WTC11 (cell line): ENCODE measurements at regions not wholly inside any gene's neighbourhood (a gene's known extent, or its start where the extent isn't known, plus 50 kb on each side); places are given as distances from the start of the nearest gene placed in this dataset.

Experiments
- ATAC-seq: fragments of 200-7000 bp; cut with Tn5 transposase; 2 replicates; pipeline ENCODE4 v1.10.0; 2021; ENCODE audit warnings: mild to moderate bottlenecking, moderate library complexity
- CTCF ChIA-PET: fragments of 300-600 bp; sonication (Branson Sonifier 250); formaldehyde crosslinking; loops from one replicate; lab custom pipeline; 2021; ENCODE audit warnings: antibody characterized with exemption; lab: Charles Lee
- POLR2A ChIA-PET: fragments of 350-600 bp; sonication (Branson Sonifier 250); formaldehyde crosslinking; loops from one replicate; lab custom pipeline; 2021; ENCODE audit warnings: antibody characterized with exemption; lab: Charles Lee
- DNase-seq: peaks from one replicate; pipeline ENCODE4 v3.0.0; 2021; ENCODE audit warnings: low spot score
- H3K27ac Mint-ChIP-seq: 2 replicates; pipeline ENCODE4 v1.8.0; 2021; ENCODE audit warnings: mixed read lengths
- H3K27me3 Mint-ChIP-seq: 2 replicates; pipeline ENCODE4 v1.8.0; 2021; ENCODE audit warnings: low read depth, mild to moderate bottlenecking, moderate library complexity, mixed read lengths
- H3K36me3 Mint-ChIP-seq: 2 replicates; pipeline ENCODE4 v1.8.0; 2021; ENCODE audit warnings: mixed read lengths
- H3K4me1 Mint-ChIP-seq: 2 replicates; pipeline ENCODE4 v1.8.0; 2022; ENCODE audit warnings: mixed read lengths
- H3K4me3 Mint-ChIP-seq: 2 replicates; pipeline ENCODE4 v1.8.0; 2021; ENCODE audit warnings: mild to moderate bottlenecking, moderate library complexity, mixed read lengths
- H3K9me3 Mint-ChIP-seq: 2 replicates; pipeline ENCODE4 v1.8.0; 2021; ENCODE audit warnings: mixed read lengths
- AR ChIP-seq: fragments of 250-450 bp; sonication (Bioruptor Pico); IDR thresholded peaks from 2 replicates; pipeline ENCODE4 v1.9.0; 2021; ENCODE audit warnings: mild to moderate bottlenecking
- CTCF ChIP-seq: fragments of 200-600 bp; IDR thresholded peaks from 2 replicates; pipeline ENCODE4 v1.8.0; 2022; ENCODE audit warnings: antibody characterized with exemption
- ESRRA ChIP-seq: sonication (generic); formaldehyde crosslinking; IDR thresholded peaks from 2 replicates; pipeline ENCODE4 v1.8.1; 2022; ENCODE audit warnings: mild to moderate bottlenecking, missing genetic modification reagents, borderline replicate concordance
- ETV6 ChIP-seq: sonication (generic); formaldehyde crosslinking; IDR thresholded peaks from 2 replicates; pipeline ENCODE4 v1.8.1; 2022; ENCODE audit warnings: mild to moderate bottlenecking, missing genetic modification reagents
- GABPB1 ChIP-seq: sonication (generic); formaldehyde crosslinking; IDR thresholded peaks from 2 replicates; pipeline ENCODE4 v1.8.1; 2023; ENCODE audit warnings: mild to moderate bottlenecking, missing genetic modification reagents
- HMGXB4 ChIP-seq: sonication (generic); formaldehyde crosslinking; IDR thresholded peaks from 2 replicates; pipeline ENCODE4 v1.8.1; 2023; ENCODE audit warnings: mild to moderate bottlenecking, moderate library complexity, missing genetic modification reagents
- IRF2 ChIP-seq: sonication (generic); formaldehyde crosslinking; IDR thresholded peaks from 2 replicates; pipeline ENCODE4 v1.8.0; 2022; ENCODE audit warnings: low read depth, missing genetic modification reagents, borderline replicate concordance
- MXD4 ChIP-seq: fragments of 250-450 bp; sonication (Bioruptor Pico); IDR thresholded peaks from 2 replicates; pipeline ENCODE4 v1.8.0; 2021; ENCODE audit warnings: mild to moderate bottlenecking, moderate library complexity, borderline replicate concordance
- NR2C2 ChIP-seq: sonication (generic); formaldehyde crosslinking; IDR thresholded peaks from 2 replicates; pipeline ENCODE4 v1.8.0; 2022; ENCODE audit warnings: mild to moderate bottlenecking, missing genetic modification reagents
- NR3C1 ChIP-seq: sonication (generic); formaldehyde crosslinking; conservative IDR thresholded peaks from 2 replicates; pipeline ENCODE4 v1.8.1; 2023; ENCODE audit warnings: low read depth, mild to moderate bottlenecking, missing genetic modification reagents
- OVOL2 ChIP-seq: fragments of 250-450 bp; sonication (Bioruptor Pico); IDR thresholded peaks from 2 replicates; pipeline ENCODE4 v1.9.0; 2021; ENCODE audit warnings: mild to moderate bottlenecking, borderline replicate concordance
- PRRX2 ChIP-seq: fragments of 250-450 bp; sonication (Bioruptor Pico); IDR thresholded peaks from 2 replicates; pipeline ENCODE4 v1.8.0; 2021; ENCODE audit warnings: mild to moderate bottlenecking
- RORB ChIP-seq: fragments of 250-450 bp; sonication (Bioruptor Pico); IDR thresholded peaks from 2 replicates; pipeline ENCODE4 v1.9.0; 2021; ENCODE audit warnings: mild to moderate bottlenecking
- SMAD4 ChIP-seq: sonication (generic); formaldehyde crosslinking; IDR thresholded peaks from 2 replicates; pipeline ENCODE4 v1.8.0; 2022; ENCODE audit warnings: mild to moderate bottlenecking, missing genetic modification reagents
- ZNF121 ChIP-seq: sonication (generic); formaldehyde crosslinking; IDR thresholded peaks from 2 replicates; pipeline ENCODE4 v1.8.0; 2023; ENCODE audit warnings: missing genetic modification reagents
- ZNF138 ChIP-seq: sonication (generic); formaldehyde crosslinking; conservative IDR thresholded peaks from 2 replicates; pipeline ENCODE4 v1.8.1; 2022; ENCODE audit warnings: mild to moderate bottlenecking, moderate library complexity, missing genetic modification reagents
- ZNF396 ChIP-seq: fragments of 250-450 bp; sonication (Bioruptor Pico); IDR thresholded peaks from 2 replicates; pipeline ENCODE4 v1.8.0; 2021; ENCODE audit warnings: mild to moderate bottlenecking, moderate library complexity, borderline replicate concordance
- ZNF423 ChIP-seq: fragments of 250-450 bp; sonication (Bioruptor Pico); IDR thresholded peaks from 2 replicates; pipeline ENCODE4 v2.1.2; 2022; ENCODE audit warnings: mild to moderate bottlenecking, moderate library complexity
- TF ChIP-seq, protein P1 (sequence below): sonication (generic); formaldehyde crosslinking; IDR thresholded peaks from 2 replicates; pipeline ENCODE4 v1.8.0; 2022; ENCODE audit warnings: missing genetic modification reagents

DNA sequence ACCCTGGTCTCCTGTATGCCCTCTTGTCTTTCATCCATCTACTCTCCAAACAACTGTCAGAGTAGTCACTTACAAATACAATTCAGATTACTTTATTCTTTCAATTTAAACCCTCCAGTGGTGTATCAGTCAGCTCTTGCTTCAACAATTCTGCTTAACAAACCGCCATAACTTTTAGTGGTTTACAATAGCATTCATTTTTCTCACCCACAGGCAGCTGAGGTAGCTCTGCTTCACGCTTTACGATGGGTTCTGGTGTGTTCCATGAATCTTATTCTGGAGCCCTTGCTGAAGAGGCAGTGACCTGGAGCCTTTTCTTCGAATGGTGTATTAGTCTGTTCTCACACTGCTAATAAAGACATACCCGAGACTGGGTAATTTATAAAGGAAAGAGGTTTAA lies 86.2 kb upstream of the CAMK2D start (continued):
- no peak for TF ChIP-seq CTCF
- TF ChIP-seq NR2C2 (CRISPR knock-in tag) = no peak
- TF ChIP-seq AR (CRISPR knock-in tag) = no peak
- no peak for TF ChIP-seq PRRX2 (CRISPR knock-in tag)

DNA sequence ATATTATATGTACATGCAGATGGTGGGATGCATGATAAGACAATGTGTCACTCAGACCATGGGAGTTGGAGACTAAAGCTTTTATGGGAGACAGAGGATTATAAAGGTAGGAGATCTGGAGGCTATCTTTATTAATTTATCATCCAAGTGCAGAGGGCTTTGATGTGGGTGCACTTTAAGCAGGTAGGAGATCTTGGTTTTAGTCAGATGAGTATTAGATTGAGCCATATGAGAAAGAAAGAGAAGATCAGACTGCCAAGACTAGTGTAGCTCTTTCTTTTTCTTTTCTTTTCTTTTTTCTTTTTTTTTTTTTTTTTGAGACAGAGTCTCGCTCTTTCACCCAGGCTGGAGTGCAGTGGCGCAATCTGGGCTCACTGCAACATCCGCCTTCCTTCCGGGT lies 84.9 kb upstream of the CAMK2D start:
- CTCF ChIA-PET = no interaction called here
- H3K4me1 Mint-ChIP-seq = no peaks in the 10 kb centered on the region
- no peak for ATAC-seq

DNA sequence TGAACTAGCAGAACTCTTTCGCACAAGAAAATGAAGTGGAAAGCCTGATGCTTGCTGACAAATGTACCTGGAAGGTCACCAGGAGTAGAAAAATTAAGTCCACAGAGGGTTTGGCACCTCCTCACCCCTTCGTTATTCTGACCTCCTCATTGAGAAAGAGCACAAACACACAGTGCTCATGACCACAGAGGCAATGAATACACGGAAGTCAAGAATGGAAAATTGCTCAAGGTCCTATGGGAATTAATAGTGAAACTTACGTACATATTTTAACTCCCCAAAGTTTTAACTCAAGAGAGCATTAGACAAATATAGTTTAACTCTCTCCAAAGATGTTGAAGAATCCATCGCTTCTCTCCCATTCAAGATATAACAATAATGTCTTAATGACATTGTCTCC lies 83.6 kb upstream of the CAMK2D start:
- Mint-ChIP-seq H3K4me3 (no peak overlapping the region), H3K9me3 (no peaks in the 10 kb centered on the region), H3K36me3 (no peaks in the 10 kb centered on the region), H3K27ac (no peak overlapping the region), H3K4me1 (no peaks in the 10 kb centered on the region), H3K27me3 (no peaks in the 10 kb centered on the region)
- no peak for DNase-seq
- CTCF ChIA-PET = no interaction called here
- POLR2A ChIA-PET = no interaction called here
- ATAC-seq = no peak
- TF ChIP-seq, protein P1, sequence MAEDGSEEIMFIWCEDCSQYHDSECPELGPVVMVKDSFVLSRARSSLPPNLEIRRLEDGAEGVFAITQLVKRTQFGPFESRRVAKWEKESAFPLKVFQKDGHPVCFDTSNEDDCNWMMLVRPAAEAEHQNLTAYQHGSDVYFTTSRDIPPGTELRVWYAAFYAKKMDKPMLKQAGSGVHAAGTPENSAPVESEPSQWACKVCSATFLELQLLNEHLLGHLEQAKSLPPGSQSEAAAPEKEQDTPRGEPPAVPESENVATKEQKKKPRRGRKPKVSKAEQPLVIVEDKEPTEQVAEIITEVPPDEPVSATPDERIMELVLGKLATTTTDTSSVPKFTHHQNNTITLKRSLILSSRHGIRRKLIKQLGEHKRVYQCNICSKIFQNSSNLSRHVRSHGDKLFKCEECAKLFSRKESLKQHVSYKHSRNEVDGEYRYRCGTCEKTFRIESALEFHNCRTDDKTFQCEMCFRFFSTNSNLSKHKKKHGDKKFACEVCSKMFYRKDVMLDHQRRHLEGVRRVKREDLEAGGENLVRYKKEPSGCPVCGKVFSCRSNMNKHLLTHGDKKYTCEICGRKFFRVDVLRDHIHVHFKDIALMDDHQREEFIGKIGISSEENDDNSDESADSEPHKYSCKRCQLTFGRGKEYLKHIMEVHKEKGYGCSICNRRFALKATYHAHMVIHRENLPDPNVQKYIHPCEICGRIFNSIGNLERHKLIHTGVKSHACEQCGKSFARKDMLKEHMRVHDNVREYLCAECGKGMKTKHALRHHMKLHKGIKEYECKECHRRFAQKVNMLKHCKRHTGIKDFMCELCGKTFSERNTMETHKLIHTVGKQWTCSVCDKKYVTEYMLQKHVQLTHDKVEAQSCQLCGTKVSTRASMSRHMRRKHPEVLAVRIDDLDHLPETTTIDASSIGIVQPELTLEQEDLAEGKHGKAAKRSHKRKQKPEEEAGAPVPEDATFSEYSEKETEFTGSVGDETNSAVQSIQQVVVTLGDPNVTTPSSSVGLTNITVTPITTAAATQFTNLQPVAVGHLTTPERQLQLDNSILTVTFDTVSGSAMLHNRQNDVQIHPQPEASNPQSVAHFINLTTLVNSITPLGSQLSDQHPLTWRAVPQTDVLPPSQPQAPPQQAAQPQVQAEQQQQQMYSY (CRISPR knock-in tag) = no peak
- TF ChIP-seq ZNF423 (no peak), OVOL2 (no peak), ZNF121 (CRISPR knock-in tag) (no peak), SMAD4 (CRISPR knock-in tag) (no peak), GABPB1 (CRISPR knock-in tag) (no peak), AR (CRISPR knock-in tag) (no peak), ETV6 (CRISPR knock-in tag) (no peak), MXD4 (no peak), ESRRA (CRISPR knock-in tag) (no peak), RORB (CRISPR knock-in tag) (no peak), ZNF396 (CRISPR knock-in tag) (no peak), ZNF138 (CRISPR knock-in tag) (no peak)

More for the DNA sequence above, 84.9 kb upstream of the CAMK2D start:
- no peak for DNase-seq
- Mint-ChIP-seq H3K4me3 (no peak overlapping the region), H3K27me3 (no peaks in the 10 kb centered on the region), H3K36me3 (peaks cover 5% of the 10 kb centered on the region; the same call in 1 of the 2 replicates), H3K9me3 (peaks cover 6% of the 10 kb centered on the region), H3K27ac (no peak overlapping the region)
- TF ChIP-seq ZNF423 (no peak), NR3C1 (CRISPR knock-in tag) (no peak), HMGXB4 (CRISPR knock-in tag) (no peak), IRF2 (CRISPR knock-in tag) (no peak)
- POLR2A ChIA-PET = no interaction called here
